Fibroblast of lung (primary cell): ENCODE measurements at regions not wholly inside any gene's neighbourhood (a gene's known extent, or its start where the extent isn't known, plus 50 kb on each side); places are given as distances from the start of the nearest gene placed in this dataset.

Experiments
- DNase-seq, 2 donors: peaks; one replicate each; pipeline versions ENCODE4 v3.0.0 to v3.0.0-alpha.2; 2010; ENCODE audit warnings: low read depth in 2 of 2
- H2AFZ ChIP-seq: 2 replicates; pipeline ENCODE4 v1.5.1; 2012; ENCODE audit warnings: low read length, control low read depth, inconsistent platforms
- H3K27ac ChIP-seq: 2 replicates; pipeline ENCODE4 v1.5.1; 2011; ENCODE audit warnings: low read length, control low read depth; ENCODE audit not compliant: insufficient read depth
- H3K27me3 ChIP-seq: 2 replicates; pipeline ENCODE4 v1.5.1; 2011; ENCODE audit warnings: mild to moderate bottlenecking, low read length; ENCODE audit not compliant: control insufficient read depth, insufficient read depth
- H3K36me3 ChIP-seq: 2 replicates; pipeline ENCODE4 v1.5.1; 2011; ENCODE audit warnings: low read length; ENCODE audit not compliant: control insufficient read depth, insufficient read depth
- H3K4me1 ChIP-seq: 2 replicates; pipeline ENCODE4 v1.5.1; 2011; ENCODE audit warnings: low read length; ENCODE audit not compliant: control insufficient read depth, insufficient read depth; ENCODE audit errors: extremely low read depth
- H3K4me2 ChIP-seq: 2 replicates; pipeline ENCODE4 v1.5.1; 2011; ENCODE audit warnings: low read length, control low read depth; ENCODE audit not compliant: insufficient read depth; ENCODE audit errors: extremely low read depth
- H3K4me3 ChIP-seq, 4 experiments: fragments of 200-600 bp in 1 of 4; sonication (generic) in 1 of 4; replicated peaks in 1 of 4; 2 replicates each; pipeline ENCODE4 v1.5.1; 2011 to 2016; ENCODE audit warnings: low read length in 4 of 4, low read depth in 3 of 4, mild to moderate bottlenecking in 3 of 4, control low read depth in 2 of 4, inconsistent platforms in 1 of 4, mixed read lengths in 1 of 4; ENCODE audit not compliant: insufficient read depth in 1 of 4; ENCODE audit errors: control extremely low read depth in 1 of 4
- H3K79me2 ChIP-seq: 2 replicates; pipeline ENCODE4 v1.5.1; 2012; ENCODE audit warnings: mild to moderate bottlenecking, low read length, inconsistent platforms; ENCODE audit not compliant: control insufficient read depth, insufficient read depth
- H3K9ac ChIP-seq: 2 replicates; pipeline ENCODE4 v1.5.1; 2011; ENCODE audit warnings: mild to moderate bottlenecking, low read length, control low read depth; ENCODE audit not compliant: insufficient read depth
- H3K9me3 ChIP-seq: 2 replicates; pipeline ENCODE4 v1.5.1; 2012; ENCODE audit warnings: low read depth, low read length; ENCODE audit not compliant: control insufficient read depth, insufficient read depth
- H4K20me1 ChIP-seq: 2 replicates; pipeline ENCODE4 v1.5.1; 2011; ENCODE audit warnings: low read length; ENCODE audit not compliant: control insufficient read depth, insufficient read depth; ENCODE audit errors: extremely low read depth
- CTCF ChIP-seq, 2 donors: IDR thresholded peaks in 1 of 2; conservative IDR thresholded peaks in 1 of 2; 1 replicate in 1 of 2; 2 replicates in 1 of 2; pipeline ENCODE4 v1.5.1; 2011 to 2012; ENCODE audit warnings: low read length in 2 of 2, control low read depth in 1 of 2, inconsistent platforms in 1 of 2, low read depth in 1 of 2, mild to moderate bottlenecking in 1 of 2
- EZH2 ChIP-seq: IDR thresholded peaks from 2 replicates; pipeline ENCODE4 v1.5.1; 2012; ENCODE audit warnings: low read length, control low read depth, mild to moderate bottlenecking; ENCODE audit errors: missing control alignments

- Histone ChIP-seq H3K79me2 (no peaks in the 10 kb centered on the region), H3K9me3 (no peaks in the 10 kb centered on the region), H3K27me3 (no peaks in the 10 kb centered on the region), H3K4me2 (no peak overlapping the region), H3K9ac (no peak overlapping the region), H2AFZ (no peak overlapping the region), H3K36me3 (no peaks in the 10 kb centered on the region), H3K4me1 (no peaks in the 10 kb centered on the region), H3K27ac (no peak overlapping the region), H4K20me1 (no peaks in the 10 kb centered on the region), H3K4me3 (no peak overlapping the region)
- no peak for TF ChIP-seq CTCF (conservative IDR thresholded peaks at IDR 0.05 in 1 of 2, IDR thresholded peaks at IDR 0.05 in 1 of 2; ENCODE audit: low read depth in 1 of 2, low read length in 2 of 2)
- no peak for TF ChIP-seq EZH2
- peak; percentile 34 to 52 for DNase-seq
Observed at GRCh38 chr2:207432453-207432852, 97.3 kb upstream of the CREB1 start.

- Histone ChIP-seq H3K36me3 (no peaks in the 10 kb centered on the region), H3K27me3 (no peaks in the 10 kb centered on the region), H2AFZ (no peak overlapping the region), H3K4me2 (no peak overlapping the region), H4K20me1 (no peaks in the 10 kb centered on the region), H3K4me1 (no peaks in the 10 kb centered on the region), H3K4me3 (no peak overlapping the region), H3K9ac (no peak overlapping the region), H3K9me3 (no peaks in the 10 kb centered on the region), H3K27ac (no peak overlapping the region), H3K79me2 (no peaks in the 10 kb centered on the region)
- peak in 1 of 2 donors; percentile 38 for DNase-seq
- no peak for TF ChIP-seq CTCF (conservative IDR thresholded peaks at IDR 0.05 in 1 of 2, IDR thresholded peaks at IDR 0.05 in 1 of 2; ENCODE audit: low read depth in 1 of 2, low read length in 2 of 2)
- no peak for TF ChIP-seq EZH2
Observed at GRCh38 chr2:207434306-207434705, 95.5 kb upstream of the CREB1 start.

GRCh38 chr2:207434899-207435465 lies 94.8 kb upstream of the CREB1 start:
- TF ChIP-seq EZH2 (no peak), CTCF (conservative IDR thresholded peaks at IDR 0.05 in 1 of 2, IDR thresholded peaks at IDR 0.05 in 1 of 2; ENCODE audit: low read depth in 1 of 2, low read length in 2 of 2) (no peak)
- Histone ChIP-seq H3K4me1 (no peaks in the 10 kb centered on the region), H4K20me1 (no peaks in the 10 kb centered on the region), H3K9ac (no peak overlapping the region), H3K4me3 (no peak overlapping the region), H3K79me2 (no peaks in the 10 kb centered on the region), H3K9me3 (no peaks in the 10 kb centered on the region), H3K27ac (no peak overlapping the region), H3K4me2 (no peak overlapping the region), H2AFZ (no peak overlapping the region), H3K36me3 (no peaks in the 10 kb centered on the region), H3K27me3 (no peaks in the 10 kb centered on the region)
- DNase-seq, result no peak
